T follicular helper cell (primary cell): ENCODE measurements at regions not wholly inside any gene's neighbourhood (a gene's known extent, or its start where the extent isn't known, plus 50 kb on each side); places are given as distances from the start of the nearest gene placed in this dataset.

Source experiments
- DNase-seq: peaks from one replicate; pipeline ENCODE4 v3.0.0-alpha.2; 2020; ENCODE audit warnings: low read depth

- DNase-seq = no peak
Observed at GRCh38 chr3:66854601-66855151, 143.4 kb upstream of the KBTBD8 start.

- no peak for DNase-seq
Observed at GRCh38 chr3:66856533-66856932, 141.6 kb upstream of the KBTBD8 start.

- no peak for DNase-seq
Observed at GRCh38 chr3:66858656-66859381, 139.3 kb upstream of the KBTBD8 start.

GRCh38 chr3:66860771-66861170 is 137.3 kb upstream of the KBTBD8 start:
- DNase-seq = no peak

- no peak for DNase-seq
Observed at GRCh38 chr3:66863205-66864111, 134.6 kb upstream of the KBTBD8 start.

GRCh38 chr3:66884659-66885058 is 113.4 kb upstream of the KBTBD8 start:
- DNase-seq = no peak

GRCh38 chr3:66885326-66886000 is 112.6 kb upstream of the KBTBD8 start:
- no peak for DNase-seq

- DNase-seq = no peak
Observed at GRCh38 chr3:66889750-66890494, 108.2 kb upstream of the KBTBD8 start.

- no peak for DNase-seq
Observed at GRCh38 chr3:66898155-66898554, 100.0 kb upstream of the KBTBD8 start.

- DNase-seq = no peak
Observed at GRCh38 chr3:66904336-66904735, 93.8 kb upstream of the KBTBD8 start.

- DNase-seq = no peak
Observed at GRCh38 chr3:66904831-66905493, 93.1 kb upstream of the KBTBD8 start.

- DNase-seq = no peak
Observed at GRCh38 chr3:66907136-66907535, 91.0 kb upstream of the KBTBD8 start.

- no peak for DNase-seq
Observed at GRCh38 chr3:66910266-66911055, 87.6 kb upstream of the KBTBD8 start.

- no peak for DNase-seq
Observed at GRCh38 chr3:66912306-66912705, 85.8 kb upstream of the KBTBD8 start.

GRCh38 chr3:66922058-66922457 is 76.0 kb upstream of the KBTBD8 start:
- DNase-seq = no peak

GRCh38 chr3:66923969-66924368 is 74.1 kb upstream of the KBTBD8 start:
- DNase-seq = no peak

GRCh38 chr3:66928252-66928651 is 69.9 kb upstream of the KBTBD8 start:
- no peak for DNase-seq

- no peak for DNase-seq
Observed at GRCh38 chr3:66931291-66931690, 66.8 kb upstream of the KBTBD8 start.

GRCh38 chr3:66931699-66932098 is 66.4 kb upstream of the KBTBD8 start:
- DNase-seq = no peak

GRCh38 chr3:66933233-66933632 is 64.9 kb upstream of the KBTBD8 start:
- DNase-seq = no peak
